ENCODE measurements at regions not wholly inside any gene's neighbourhood (a gene's known extent, or its start where the extent isn't known, plus 50 kb on each side); places are given as distances from the start of the nearest gene placed in this dataset.

GRCh38 chr5:73266176-73266738 lies 93.3 kb downstream of the TMEM174 start:
- peak; percentile 24 for DNase-seq (ENCODE audit: low spot score)

GRCh38 chr5:73265641-73266040 lies 92.6 kb downstream of the TMEM174 start:
- no peak for DNase-seq (ENCODE audit: low spot score)

DNA sequence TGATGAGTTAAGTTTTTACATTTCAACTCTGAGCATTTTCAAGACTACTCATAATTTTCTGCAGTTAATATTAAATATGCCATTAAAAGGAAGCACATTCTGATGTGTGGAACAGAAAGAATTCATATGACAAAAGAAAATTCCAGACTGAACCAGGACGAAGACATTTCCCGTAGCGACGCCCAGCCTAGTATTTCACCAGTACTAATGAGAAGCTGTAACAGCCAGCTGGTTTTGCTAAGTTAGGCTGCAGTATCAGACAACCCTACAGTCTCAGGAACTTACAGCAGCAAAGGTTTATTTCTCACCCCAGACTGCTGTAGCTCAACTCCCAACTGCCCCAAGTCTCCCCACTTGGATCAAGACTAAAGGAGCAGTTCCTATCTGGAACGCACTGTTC lies 91.6 kb downstream of the TMEM174 start:
- DNase-seq (ENCODE audit: low spot score) = no peak

DNA sequence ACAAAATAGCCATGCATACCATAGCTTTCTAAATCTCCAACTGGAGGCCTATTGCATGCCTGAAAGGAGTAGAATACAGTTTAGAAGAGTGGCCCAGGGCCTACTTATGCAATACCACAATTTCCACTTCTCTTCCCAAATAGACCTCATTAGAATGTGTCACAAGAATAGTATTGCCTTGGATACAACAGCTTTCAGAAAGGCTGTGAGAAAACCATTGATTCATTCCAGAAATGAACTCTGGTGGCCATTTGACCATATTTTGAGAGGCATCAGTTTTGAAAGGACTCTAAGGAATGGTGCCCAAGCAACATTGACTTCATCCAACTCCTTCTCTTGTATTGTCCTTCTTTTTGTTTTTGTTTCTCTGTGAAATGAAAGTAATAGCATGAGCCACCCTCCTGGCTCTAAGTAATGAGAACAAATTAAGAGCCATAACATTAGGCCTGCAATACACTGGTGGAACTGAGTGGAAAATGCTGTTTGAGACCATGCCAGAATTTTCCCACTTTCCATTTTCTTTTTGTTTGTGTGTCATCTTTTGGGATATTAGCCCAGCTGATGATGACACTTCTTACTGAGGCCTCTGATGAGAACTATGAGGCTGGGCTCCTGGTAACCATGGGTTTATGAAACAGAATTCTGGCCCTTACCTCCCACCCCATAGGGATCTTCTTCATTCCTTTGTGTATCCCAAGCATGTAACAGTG lies 90.2 kb downstream of the TMEM174 start:
- no peak for DNase-seq (ENCODE audit: low spot score)

DNA sequence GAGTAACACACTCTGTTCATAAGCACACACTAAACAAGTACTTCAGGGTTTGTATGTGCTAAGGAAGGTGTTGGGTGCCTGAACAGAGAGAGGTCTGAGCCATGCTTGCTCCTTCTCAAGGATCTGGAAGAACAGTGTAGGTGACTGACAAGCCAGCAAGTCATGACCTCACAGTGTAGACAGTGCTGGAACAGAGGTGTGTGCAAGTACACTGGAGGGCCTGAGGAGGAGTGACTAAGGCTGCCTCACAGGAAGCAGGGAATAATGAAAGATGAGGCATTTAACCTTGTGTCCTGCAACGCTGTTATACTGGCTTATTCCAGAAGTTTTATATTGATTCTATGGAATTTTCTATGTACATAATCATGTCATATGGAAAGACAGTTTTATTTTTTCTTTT lies 83.9 kb downstream of the TMEM174 start:
- DNase-seq (ENCODE audit: low spot score) = peak; percentile 73

DNA sequence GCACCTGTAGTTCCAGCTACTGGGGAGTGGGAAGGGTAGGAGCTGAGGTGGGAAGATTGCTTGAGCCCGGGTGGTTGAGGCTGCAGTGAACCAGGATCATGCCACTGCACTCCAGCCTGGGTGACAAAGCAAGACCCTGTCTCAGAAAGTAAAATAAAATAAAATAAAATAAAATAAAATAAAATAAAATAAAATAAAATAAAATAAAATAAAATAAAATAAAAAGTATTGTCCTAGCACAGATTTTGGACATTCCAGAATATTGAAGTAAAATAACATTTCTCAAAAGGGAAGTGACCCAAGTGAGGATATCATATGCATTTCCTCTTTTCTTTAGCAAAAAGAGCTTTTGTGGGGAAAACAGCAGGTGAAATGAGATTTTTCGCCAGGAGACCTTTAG lies 83.5 kb downstream of the TMEM174 start:
- no peak for DNase-seq (ENCODE audit: low spot score)

DNA sequence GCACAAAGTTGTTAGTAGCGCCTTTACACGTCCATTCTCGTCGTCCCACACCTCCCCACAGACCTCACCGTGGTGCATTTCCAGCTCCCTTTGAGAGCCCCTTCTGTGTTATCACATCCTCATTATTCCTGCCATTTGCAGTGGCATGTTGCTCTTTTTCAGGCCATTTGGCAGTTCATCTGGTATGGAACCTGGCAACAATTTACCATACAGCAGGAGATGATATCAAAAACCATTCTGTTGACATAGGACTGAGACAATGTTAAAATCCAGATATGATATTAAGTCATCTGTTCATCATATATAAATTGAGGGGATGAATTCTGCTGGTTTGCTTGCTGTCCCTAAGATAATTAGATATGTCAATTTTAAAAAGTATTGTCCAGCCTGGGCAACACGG lies 83.0 kb downstream of the TMEM174 start:
- no peak for DNase-seq (ENCODE audit: low spot score)

DNA sequence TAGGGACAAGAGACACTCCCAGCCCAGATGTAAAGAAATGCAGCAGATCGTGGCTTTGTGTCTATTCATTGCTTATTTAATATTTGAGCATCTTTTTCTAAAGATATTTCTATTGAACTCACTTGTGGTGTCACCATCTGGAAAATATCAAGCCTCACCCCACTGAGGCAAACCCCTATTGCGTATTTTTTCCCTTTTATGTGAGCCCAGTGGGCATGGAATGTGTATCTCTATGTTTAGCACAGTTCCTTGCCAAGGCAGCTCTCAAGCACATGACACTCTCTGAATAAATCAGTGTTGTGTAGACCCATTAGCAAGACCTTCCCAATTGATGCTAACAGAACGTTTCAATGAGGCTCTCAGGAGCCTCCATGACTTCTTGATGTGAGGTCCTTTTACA lies 81.6 kb downstream of the TMEM174 start:
- DNase-seq (ENCODE audit: low spot score) = no peak

- no peak for DNase-seq (ENCODE audit: low spot score)
These were observed 80.2 kb downstream of the TMEM174 start for GRCh38 chr5:73253047-73253660.

- DNase-seq (ENCODE audit: low spot score) = no peak
These were observed 77.7 kb downstream of the TMEM174 start for GRCh38 chr5:73250645-73251044.

- no peak for DNase-seq (ENCODE audit: low spot score)
These were observed 69.7 kb downstream of the TMEM174 start for GRCh38 chr5:73242735-73243134.

DNA sequence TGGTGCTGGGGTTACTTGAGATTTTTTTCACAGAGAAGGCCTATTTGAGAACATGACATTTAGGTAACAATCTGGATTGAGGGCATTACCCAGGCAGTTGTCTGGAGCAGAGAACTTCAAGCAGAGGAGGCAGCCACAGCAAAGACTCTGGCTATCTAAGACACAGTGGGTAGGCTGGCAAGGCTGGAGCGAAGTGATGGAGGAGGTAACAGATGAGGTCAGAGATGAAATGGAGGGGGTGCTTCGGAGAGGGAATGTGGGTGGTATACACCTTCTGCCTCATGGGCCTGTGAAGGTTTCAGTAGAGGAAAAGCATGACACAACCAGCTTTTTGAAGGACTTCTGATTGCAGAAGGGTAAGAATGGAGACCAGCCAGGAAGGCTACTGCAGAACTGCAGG lies 65.9 kb downstream of the TMEM174 start:
- DNase-seq (ENCODE audit: low spot score) = no peak

DNA sequence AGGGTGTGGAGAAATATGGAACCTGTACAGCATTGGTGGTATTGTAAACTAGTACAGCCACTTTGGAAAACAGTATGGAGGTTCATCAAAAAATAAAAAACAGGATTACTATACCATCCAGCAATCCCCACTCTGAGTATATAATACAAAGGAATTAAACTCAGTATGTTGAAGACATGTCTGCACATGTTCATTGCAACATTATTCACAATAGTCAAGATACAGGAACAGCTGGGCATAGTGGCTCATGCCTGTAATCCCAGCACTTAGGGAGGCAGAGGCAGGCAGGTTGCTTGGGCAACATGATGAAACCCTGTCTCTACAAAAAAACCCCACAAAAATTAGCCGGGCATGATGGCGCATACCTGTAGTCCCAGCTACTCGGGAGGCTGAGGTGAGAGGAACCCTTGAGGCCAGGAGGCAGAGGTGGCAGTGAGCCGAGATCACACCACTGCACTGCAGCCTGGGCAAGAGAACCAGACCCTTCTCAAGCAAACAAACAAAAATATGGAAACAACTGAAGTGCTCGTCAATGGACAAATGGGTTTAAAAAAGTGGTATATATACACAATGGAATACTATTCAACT lies 63.6 kb downstream of the TMEM174 start:
- no peak for DNase-seq (ENCODE audit: low spot score)

DNA sequence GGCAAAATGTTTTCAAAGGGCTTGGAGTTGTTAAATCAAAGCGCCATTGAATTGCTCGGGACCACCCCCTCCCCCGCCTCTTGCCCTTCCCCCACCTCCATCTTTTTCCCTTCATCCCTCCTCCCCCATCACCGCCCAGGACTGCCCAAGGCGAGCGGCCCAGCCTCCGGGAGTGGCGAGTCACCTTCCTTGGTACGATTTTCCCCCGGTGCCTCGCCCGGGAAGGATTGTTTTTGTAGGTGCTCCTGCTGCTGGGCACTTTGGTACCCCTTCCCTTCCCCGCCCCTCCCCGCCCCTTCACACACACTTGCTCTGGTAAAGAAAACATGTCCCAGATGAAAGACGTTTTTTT lies 61.2 kb downstream of the TMEM174 start:
- DNase-seq (ENCODE audit: low spot score) = peak; percentile 17

DNA sequence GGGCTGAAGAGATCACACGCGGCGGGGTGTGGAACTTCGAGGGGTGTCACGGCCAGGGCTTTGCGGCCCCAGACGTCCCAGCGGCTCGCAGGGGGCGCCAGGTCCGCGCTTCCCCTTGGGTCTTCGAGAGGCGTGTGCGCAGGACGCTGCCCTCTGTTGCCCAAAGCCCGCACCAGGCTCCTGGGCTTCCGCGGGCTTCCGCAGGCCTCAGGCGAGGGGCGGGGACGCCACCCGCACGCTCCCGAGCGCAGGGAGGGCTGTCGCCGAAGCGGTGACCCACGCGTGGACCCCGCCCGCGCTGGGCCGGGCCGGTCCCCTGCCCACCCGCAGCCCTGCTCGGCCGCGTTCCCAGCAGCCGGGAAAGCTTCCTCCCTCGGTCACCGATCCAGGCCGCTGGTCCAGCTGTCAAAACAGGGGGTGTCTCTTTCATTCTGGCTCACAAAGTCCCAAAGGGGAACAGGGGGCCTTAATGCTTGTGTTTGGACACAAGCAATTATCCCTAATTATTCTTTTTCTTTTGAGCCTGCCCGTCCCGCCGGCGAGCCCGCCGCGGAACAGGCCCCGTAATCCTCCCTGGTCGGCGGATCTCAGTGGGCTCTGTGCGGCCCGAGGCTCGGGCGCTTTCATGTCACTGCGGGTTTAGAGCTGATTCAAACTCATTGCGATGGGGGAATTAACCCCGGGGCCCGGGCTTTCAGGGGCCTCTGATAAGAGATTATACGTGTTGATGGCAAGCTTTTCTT lies 60.6 kb downstream of the TMEM174 start:
- DNase-seq (ENCODE audit: low spot score) = peak; percentile 15

DNA sequence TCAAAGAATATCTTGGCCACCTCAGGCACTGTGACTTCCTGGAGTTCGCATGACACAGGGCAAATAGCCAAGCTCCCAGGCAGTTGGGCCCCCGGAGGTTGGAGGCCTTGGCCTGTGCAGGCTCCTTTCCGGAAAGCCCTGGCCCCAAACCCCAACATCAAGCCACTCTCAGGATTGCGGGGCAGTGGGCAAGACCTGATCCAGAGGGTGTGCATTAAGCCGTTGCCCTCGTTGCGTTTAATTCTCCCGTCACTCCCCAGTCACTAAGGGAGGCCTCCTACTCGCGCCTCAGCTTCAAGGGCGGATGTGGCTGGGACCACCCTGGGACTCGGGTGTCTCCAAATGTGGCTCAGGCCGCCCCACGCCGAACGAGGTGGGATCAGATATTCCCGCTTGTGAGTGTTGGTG lies 60.1 kb downstream of the TMEM174 start:
- no peak for DNase-seq (ENCODE audit: low spot score)

DNA sequence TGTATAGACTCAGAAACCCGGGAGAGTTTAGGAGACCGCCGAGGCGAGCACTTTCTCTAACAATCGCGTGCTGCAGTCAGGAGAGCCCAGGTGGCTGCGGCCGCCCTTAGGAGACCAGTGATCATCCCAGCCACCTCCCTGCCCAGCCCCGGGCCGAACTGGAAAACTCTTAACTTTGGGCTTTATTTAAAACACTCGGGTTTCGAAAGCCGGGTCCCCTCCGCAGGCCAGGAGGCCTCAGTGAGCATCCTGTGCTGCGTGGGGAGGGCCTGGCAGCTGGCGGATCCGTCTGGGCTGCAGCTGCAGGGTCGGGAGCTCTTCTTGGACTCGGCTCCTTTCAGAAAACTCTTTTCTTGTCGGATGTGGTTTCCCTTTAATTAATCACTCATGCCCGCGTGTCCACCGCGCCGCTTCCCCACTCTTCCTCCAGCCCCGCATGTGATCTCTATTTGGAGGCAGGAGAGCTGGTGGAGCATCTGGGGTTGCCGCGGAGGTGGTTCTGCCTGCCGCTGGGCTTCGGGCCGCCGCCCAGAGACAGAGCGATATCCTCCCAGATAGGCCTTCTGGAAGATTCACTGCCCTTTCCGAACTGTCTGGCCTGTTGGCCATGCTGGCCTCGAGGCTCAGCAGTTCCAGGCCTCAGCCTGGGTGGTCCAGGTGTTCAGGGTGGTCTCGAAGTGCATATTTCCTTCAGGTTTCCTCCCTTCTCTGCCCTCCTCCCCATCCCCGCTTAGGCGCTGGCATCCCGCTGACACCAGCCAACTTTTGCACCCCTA lies 59.5 kb downstream of the TMEM174 start:
- DNase-seq (ENCODE audit: low spot score) = no peak

- DNase-seq (ENCODE audit: low spot score) = no peak
These were observed 58.3 kb downstream of the TMEM174 start for GRCh38 chr5:73231246-73231778.

- DNase-seq (ENCODE audit: low spot score) = no peak
These were observed 57.6 kb downstream of the TMEM174 start for GRCh38 chr5:73230264-73231245.

- DNase-seq (ENCODE audit: low spot score) = no peak
These were observed 56.3 kb downstream of the TMEM174 start for GRCh38 chr5:73229271-73229670.

Measured in kidney tubule cell (primary cell).